MV-4-11 (cell line): ENCODE measurements at regions not wholly inside any gene's neighbourhood (a gene's known extent, or its start where the extent isn't known, plus 50 kb on each side); places are given as distances from the start of the nearest gene placed in this dataset.

Experiments
- DNase-seq: peaks from one replicate; lab custom pipeline; 2025; lab: John Stamatoyannopoulos, UW

DNA sequence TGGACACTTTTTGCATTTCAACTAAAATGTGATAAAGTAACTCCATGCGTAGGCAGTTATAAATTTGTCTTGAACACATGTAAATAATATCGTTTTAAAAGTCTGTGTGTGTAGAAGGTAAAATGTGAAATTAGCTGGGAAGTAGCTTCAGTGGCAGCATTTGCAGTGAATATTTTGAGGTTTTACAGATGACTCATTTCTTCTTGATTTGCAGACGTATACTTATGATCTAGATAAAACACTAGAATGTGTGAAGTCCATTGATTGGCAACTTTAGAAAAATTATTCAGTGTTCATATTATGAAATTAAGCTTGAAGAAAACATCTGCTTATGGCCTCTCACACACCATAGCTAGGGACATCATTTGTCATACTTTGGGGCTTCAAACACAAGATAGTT, 788.6 kb upstream of the NOVA1 start:
- DNase-seq: no peak

DNA sequence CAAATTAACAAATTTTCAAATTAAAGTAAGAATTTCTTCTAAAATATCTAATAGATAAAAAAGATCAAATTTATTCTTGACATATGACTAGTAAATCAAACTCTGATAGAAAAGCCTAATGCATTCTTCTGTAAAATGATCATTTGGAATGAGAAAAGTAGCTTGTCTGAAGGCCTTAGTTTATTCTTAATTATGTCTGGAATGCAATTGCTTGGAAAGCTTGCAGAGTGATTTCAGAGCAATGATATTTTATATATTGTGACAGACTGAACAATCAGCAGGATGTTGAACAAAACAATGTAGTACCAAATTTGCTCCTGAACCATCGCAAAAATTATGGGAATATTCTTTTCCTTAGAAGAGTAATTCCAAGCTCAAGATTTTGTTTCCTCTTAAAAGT, 789.6 kb upstream of the NOVA1 start:
- DNase-seq: no peak

DNA sequence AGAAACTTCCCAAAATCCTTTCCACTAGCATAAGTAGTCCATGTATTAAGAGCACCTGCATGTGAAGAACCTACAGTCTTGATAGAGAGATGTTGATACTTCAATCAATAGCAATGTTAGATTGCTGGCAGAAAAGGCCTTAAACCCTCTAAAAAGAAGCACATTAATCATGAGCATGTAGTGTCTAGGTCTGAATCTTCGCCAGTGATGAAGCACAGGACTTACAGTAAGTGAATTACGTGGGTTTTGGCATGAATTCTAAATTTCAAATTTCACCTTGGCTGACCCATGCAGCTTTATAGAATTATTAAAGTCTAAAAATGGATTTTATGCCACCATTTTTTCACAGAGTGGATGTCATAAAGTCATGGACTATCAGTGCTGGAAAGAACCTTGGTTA, 791.6 kb upstream of the NOVA1 start:
- no peak for DNase-seq

DNA sequence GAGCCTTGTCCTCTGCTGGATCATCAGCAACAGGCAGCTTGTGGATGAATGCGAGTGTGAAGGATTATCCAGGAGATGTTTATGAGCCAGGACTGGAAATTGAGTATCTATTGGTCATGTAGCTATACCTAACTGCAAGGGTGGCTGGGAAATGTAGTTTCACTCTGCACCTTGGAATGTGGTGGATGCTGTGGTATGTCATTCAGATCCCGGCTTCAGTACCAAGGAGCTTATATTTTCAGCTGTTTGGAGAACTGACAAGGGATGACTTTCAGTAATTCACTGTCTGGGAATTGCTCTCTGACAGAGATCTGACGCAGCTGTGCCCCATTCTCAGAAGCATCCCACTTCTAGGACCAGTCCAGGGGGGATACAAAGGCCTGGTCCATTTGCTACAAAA, 792.3 kb upstream of the NOVA1 start:
- no peak for DNase-seq

DNA sequence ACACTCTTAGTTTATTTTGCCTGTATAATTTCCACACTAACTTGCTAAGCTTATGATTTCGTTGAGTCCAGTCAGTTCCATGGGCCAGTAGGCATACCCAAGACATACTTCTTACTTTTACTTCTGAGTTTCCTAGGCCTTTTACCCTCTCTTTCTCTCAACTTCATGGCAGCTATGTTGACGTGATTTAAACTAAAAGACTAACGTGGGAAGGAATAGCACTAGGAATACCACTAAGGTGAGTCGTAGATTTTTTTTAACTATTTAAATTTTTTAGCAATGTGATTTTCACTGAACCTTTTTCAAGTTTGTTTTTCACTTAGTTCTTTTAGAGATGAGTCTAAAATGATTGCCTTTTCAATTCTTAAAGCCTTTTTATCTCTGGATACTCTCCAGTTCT, 793.5 kb upstream of the NOVA1 start:
- DNase-seq: no peak

- no peak for DNase-seq
These were observed 794.3 kb upstream of the NOVA1 start for GRCh38 chr14:27392153-27392552.

DNA sequence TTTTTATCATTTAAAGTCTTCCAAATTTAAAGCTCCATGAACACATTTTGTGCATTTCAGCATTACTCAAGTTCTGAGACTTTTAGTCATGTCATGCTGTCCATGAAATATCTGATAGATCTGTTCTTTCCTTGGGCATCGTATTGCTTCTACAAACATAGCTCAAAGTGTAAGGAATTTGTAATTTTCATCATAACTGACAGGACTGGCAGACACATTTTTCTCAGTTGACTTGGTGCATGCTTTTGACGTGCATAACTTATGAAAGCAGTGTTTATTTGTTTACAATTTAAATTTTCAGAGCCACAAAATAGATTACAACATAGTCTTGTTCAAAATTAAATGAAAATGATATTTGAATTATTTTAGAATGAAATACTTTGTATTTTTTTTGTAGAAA, 812.1 kb upstream of the NOVA1 start:
- DNase-seq: no peak

- DNase-seq: no peak
These were observed 813.1 kb upstream of the NOVA1 start for GRCh38 chr14:27410981-27411380.

- no peak for DNase-seq
These were observed 830.0 kb upstream of the NOVA1 start for GRCh38 chr14:27427796-27428195.

GRCh38 chr14:27435923-27436670, 838.3 kb upstream of the NOVA1 start:
- DNase-seq: no peak

DNA sequence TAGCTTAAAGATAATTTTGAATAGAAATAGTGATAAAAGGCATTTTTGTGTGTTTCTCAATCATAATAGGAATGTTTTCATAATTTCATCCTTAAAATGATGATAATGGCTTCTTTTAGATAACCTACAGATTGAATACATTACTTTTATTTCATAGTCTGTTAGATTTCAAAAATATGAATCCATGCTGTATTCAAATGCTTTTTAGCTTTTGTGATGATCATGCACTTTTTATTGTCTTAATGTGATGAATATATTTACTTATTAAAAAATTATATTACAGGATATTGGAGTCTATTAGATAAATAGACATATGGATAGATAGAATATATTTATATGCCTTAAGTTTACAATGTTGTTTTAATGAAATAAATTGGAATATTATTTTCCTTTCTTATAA, 886.8 kb upstream of the NOVA1 start:
- DNase-seq: no peak

DNA sequence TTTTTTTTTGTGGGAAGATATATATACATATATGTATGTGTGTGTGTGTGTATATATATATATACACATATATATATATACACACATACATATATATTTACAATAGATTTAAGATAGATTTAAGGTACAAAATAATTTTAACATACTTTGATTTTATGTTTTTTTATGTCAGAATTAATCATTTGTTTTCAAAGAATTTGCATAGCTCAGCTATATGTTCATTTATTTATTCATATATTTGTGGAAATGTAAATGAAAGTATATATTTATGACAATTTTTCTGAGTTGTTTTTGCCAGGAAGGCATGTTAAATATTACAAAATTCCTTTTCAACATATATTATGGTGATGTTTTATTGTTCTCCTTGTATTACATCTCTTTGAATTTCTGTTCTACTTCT, 887.4 kb upstream of the NOVA1 start:
- no peak for DNase-seq

DNA sequence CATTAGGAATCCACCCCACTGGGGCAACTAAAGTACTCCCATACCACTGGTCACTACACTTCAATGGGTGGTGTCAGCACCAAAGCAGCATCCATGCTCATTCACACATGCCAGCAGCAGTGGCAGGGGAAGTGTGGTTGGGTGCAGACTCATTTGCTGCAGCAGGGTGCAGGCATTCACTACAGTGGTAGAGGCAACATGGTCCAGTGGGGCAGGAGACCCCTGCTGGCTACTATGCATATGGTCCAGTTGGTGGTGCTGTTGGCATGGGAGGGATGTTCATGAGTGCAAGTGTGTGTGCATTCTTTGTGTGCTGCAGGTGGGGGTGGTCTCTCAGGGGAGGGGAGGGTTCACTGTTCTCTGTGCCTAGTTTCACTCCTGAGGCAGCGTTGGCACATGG, 908.4 kb upstream of the NOVA1 start:
- DNase-seq: no peak

- DNase-seq: no peak
These were observed 930.5 kb upstream of the NOVA1 start for GRCh38 chr14:27528328-27528727.

- DNase-seq: no peak
These were observed 938.9 kb upstream of the NOVA1 start for GRCh38 chr14:27536748-27537147.

DNA sequence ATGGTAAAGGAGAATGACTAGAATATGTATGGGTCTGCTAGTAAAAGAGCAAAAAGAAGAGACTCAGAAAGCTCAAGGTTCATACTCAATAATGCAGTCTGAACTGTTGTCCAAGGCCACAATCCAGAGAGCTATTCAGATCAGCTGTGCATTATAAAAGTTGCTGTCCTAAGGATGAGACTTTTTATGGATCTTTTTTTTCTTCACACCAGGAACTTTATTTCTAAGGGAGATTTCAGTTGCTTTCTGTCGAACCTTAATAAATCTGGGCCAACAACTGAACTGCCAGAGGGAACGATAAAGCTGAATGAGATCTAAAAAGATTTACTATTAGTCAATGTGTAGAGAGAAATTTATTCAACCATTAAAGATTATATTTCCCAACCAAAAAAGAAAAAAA, 948.3 kb upstream of the NOVA1 start:
- DNase-seq: no peak

GRCh38 chr14:27553790-27554189, 956.0 kb upstream of the NOVA1 start:
- DNase-seq: no peak

- DNase-seq: no peak
These were observed 959.6 kb upstream of the NOVA1 start for GRCh38 chr14:27557445-27557844.

- no peak for DNase-seq
These were observed 962.0 kb upstream of the NOVA1 start for GRCh38 chr14:27559848-27560247.

- no peak for DNase-seq
These were observed 969.1 kb upstream of the NOVA1 start for GRCh38 chr14:27566843-27567382.

DNA sequence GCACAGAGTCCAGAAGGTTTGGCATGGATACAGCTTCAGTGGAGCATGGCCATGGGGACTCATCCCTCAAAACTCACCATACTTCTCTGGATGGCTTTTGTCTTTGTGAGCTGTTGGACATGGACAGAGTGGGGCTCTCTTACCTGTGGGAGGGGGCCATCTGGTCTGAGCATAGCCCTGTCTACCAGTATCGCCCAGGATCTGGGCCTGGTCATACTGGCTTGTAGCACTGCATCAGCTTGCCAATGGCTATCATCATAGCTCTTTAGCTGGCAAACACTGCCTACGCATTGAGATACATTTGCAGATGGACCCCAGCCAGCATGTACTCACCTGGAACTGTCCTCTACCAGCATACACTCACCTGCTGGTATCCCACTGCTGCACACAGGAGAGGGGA, 975.2 kb upstream of the NOVA1 start:
- no peak for DNase-seq

DNA sequence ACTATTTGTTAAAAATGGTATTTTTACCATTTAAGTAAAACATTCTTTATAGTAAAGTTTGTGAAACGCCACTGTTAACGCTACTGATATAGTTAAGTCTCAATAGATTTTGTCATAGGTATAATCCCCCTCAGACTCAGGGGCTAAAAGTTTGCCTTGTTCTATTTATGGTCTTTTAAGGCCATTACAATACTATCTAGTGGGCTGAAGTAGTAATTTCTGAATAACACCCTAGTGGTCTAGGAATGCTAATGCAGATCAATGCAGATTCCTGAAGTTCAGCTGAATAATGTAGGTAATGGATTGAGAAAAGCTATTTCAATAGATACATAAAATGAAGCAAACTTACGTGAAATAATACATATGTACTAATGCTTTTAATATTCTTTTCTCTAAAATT, 989.3 kb upstream of the NOVA1 start:
- DNase-seq: no peak

DNA sequence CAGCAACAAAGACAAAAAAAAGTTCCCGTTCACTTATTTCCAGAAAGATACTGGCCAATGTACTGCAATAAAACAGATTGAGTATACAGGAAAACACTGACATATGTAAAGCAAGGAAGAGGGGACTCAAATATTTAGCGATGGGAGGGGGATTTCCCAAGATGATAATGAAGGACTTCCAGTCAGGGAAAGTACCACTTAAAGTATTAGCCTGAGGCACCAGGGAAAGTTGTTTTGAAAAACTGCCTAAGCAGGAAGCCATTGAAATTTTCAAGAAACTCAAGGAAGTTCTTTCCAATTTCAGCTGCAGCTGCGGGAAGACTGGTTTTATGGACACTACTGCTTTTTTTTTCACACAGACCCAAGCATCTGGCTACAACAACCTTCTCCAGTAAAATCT, 1007.4 kb upstream of the NOVA1 start:
- no peak for DNase-seq

DNA sequence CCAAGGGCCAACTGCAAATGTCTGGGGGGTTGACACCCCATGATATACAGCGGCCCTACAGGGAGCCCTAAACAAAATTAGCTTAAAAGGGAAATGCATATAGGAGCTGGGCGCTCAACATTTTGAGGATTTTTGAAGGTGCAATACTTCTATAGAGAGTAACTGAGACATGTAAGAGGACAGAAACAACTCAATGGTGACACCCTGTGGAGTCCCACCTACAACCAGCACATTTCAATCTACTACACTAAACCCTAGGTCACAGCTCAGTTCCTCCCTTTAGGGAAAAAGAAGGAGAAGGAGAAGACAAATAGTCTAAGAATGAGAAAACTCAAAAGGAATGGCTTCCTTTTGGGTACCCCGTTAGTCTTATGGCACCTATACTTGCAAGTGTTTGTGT, 1010.5 kb upstream of the NOVA1 start:
- no peak for DNase-seq
